Ishikawa (cell line): ENCODE measurements at regions not wholly inside any gene's neighbourhood (a gene's known extent, or its start where the extent isn't known, plus 50 kb on each side); places are given as distances from the start of the nearest gene placed in this dataset.

Source experiments
- CEBPB ChIP-seq: IDR thresholded peaks from 2 replicates; pipeline ENCODE4 v1.6.1; 2012
- CREB1 ChIP-seq: IDR thresholded peaks from 2 replicates; pipeline ENCODE4 v1.6.1; 2012; ENCODE audit warnings: low read depth
- EGR1 ChIP-seq: IDR thresholded peaks from 2 replicates; pipeline ENCODE4 v1.6.1; 2012
- EP300 ChIP-seq: IDR thresholded peaks from 2 replicates; pipeline ENCODE4 v1.6.1; 2012; ENCODE audit warnings: borderline replicate concordance
- FOXM1 ChIP-seq: IDR thresholded peaks from 2 replicates; pipeline ENCODE4 v1.6.1; 2012; ENCODE audit warnings: low read depth, borderline replicate concordance
- NFIC ChIP-seq: IDR thresholded peaks from 2 replicates; pipeline ENCODE4 v1.6.1; 2012
- RAD21 ChIP-seq: IDR thresholded peaks from 2 replicates; pipeline ENCODE4 v1.6.1; 2012; ENCODE audit warnings: low read depth
- TAF1 ChIP-seq: IDR thresholded peaks from 2 replicates; pipeline ENCODE4 v1.6.1; 2012; ENCODE audit warnings: low read depth, mild to moderate bottlenecking
- TCF12 ChIP-seq: IDR thresholded peaks from 2 replicates; pipeline ENCODE4 v1.6.1; 2012; ENCODE audit warnings: low read depth
- TEAD4 ChIP-seq: IDR thresholded peaks from 2 replicates; pipeline ENCODE4 v1.6.1; 2012
- YY1 ChIP-seq: IDR thresholded peaks from 2 replicates; pipeline ENCODE4 v1.6.1; 2012; ENCODE audit warnings: low read depth
- ZBTB7A ChIP-seq: IDR thresholded peaks from 2 replicates; pipeline ENCODE4 v1.6.1; 2012; ENCODE audit warnings: low read depth
- TF ChIP-seq, protein P1 (sequence below): IDR thresholded peaks from 2 replicates; pipeline ENCODE4 v1.6.1; 2012
- TF ChIP-seq, protein P2 (sequence below): IDR thresholded peaks from 2 replicates; pipeline ENCODE4 v1.6.1; 2012; ENCODE audit warnings: low read depth, mild to moderate bottlenecking
- TF ChIP-seq, protein P3 (sequence below): IDR thresholded peaks from 2 replicates; pipeline ENCODE4 v1.6.1; 2012

DNA sequence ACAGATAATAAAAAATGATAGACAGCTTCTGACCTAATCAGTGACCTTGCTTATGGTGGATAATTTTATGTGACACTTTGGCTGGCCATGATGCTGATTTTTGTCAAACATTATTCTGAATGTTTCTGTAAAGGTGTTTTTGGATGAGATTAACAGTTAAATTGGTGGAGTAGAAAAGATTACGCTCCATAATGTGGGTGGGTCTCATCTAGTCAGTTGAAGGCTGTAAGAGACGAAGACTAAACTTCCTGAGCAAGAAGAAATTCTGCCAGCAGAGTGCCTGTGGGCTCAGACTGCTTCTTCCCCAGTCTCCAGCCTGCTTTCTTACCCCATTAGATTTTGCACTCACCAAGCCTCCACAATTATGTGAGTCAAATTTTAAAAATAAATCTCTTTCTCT lies 214.9 kb upstream of the ITGA4 start:
- TF ChIP-seq TCF12: no peak
- no peak for TF ChIP-seq EGR1
- TF ChIP-seq NFIC: no peak
- TF ChIP-seq FOXM1: no peak
- no peak for TF ChIP-seq TAF1
- TF ChIP-seq, protein P1, sequence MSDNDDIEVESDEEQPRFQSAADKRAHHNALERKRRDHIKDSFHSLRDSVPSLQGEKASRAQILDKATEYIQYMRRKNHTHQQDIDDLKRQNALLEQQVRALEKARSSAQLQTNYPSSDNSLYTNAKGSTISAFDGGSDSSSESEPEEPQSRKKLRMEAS: no peak
- no peak for TF ChIP-seq CEBPB
- TF ChIP-seq, protein P2, sequence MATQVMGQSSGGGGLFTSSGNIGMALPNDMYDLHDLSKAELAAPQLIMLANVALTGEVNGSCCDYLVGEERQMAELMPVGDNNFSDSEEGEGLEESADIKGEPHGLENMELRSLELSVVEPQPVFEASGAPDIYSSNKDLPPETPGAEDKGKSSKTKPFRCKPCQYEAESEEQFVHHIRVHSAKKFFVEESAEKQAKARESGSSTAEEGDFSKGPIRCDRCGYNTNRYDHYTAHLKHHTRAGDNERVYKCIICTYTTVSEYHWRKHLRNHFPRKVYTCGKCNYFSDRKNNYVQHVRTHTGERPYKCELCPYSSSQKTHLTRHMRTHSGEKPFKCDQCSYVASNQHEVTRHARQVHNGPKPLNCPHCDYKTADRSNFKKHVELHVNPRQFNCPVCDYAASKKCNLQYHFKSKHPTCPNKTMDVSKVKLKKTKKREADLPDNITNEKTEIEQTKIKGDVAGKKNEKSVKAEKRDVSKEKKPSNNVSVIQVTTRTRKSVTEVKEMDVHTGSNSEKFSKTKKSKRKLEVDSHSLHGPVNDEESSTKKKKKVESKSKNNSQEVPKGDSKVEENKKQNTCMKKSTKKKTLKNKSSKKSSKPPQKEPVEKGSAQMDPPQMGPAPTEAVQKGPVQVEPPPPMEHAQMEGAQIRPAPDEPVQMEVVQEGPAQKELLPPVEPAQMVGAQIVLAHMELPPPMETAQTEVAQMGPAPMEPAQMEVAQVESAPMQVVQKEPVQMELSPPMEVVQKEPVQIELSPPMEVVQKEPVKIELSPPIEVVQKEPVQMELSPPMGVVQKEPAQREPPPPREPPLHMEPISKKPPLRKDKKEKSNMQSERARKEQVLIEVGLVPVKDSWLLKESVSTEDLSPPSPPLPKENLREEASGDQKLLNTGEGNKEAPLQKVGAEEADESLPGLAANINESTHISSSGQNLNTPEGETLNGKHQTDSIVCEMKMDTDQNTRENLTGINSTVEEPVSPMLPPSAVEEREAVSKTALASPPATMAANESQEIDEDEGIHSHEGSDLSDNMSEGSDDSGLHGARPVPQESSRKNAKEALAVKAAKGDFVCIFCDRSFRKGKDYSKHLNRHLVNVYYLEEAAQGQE: no peak
- no peak for TF ChIP-seq CREB1
- no peak for TF ChIP-seq EP300
- TF ChIP-seq, protein P3, sequence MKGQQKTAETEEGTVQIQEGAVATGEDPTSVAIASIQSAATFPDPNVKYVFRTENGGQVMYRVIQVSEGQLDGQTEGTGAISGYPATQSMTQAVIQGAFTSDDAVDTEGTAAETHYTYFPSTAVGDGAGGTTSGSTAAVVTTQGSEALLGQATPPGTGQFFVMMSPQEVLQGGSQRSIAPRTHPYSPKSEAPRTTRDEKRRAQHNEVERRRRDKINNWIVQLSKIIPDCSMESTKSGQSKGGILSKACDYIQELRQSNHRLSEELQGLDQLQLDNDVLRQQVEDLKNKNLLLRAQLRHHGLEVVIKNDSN: no peak
- no peak for TF ChIP-seq ZBTB7A
- no peak for TF ChIP-seq YY1
- no peak for TF ChIP-seq RAD21

DNA sequence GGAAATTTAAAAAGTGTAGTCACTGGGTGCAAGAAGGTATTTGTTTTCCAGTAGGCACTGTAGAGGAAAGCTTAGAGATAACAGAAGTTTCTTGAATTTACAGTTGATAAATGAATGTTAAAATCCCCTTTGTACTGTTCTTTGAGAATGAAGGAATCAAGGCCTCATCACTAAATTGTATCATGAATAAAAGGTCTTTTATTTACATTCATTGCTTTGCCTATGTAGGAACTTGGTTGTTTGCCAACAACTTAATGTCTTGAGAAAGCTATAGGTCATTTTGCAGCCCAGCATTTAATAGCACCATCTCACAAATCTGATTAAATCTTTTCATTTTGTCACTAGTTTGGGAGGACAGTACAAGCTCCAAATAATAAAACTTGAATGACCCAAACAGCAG lies 213.9 kb upstream of the ITGA4 start:
- TF ChIP-seq, protein P2: no peak
- TF ChIP-seq CREB1 (no peak), CEBPB (no peak), EGR1 (no peak), TAF1 (no peak), ZBTB7A (no peak), TEAD4 (no peak), NFIC (no peak), RAD21 (no peak), TCF12 (no peak), FOXM1 (no peak), YY1 (no peak), EP300 (no peak)
- TF ChIP-seq, protein P1: no peak
- TF ChIP-seq, protein P3: no peak

DNA sequence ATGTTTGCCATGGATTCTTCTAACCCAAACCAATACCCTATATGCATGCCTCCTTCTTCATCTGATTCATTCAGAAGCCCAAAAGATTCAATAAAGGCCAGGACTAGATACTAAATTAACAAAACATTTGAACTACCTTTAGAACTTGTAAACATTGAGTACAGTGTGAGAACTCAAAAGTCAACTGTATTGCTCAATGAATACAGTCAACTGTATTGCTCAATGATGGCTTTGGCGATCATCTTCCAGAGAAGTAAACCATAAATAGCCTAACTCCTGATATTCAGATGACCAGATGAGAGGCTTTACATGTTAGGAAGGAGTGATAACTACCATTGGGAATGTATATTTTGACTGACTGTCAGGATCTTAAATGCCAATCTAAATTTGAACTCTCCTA lies 206.5 kb upstream of the ITGA4 start:
- no peak for TF ChIP-seq CEBPB
- TF ChIP-seq, protein P3: no peak
- TF ChIP-seq CREB1: no peak
- no peak for TF ChIP-seq EP300
- TF ChIP-seq TAF1: no peak
- no peak for TF ChIP-seq NFIC
- TF ChIP-seq, protein P1: no peak
- TF ChIP-seq FOXM1: no peak
- no peak for TF ChIP-seq EGR1
- TF ChIP-seq TEAD4: no peak
- TF ChIP-seq YY1: no peak
- TF ChIP-seq RAD21: no peak
- no peak for TF ChIP-seq TCF12
- no peak for TF ChIP-seq ZBTB7A
- TF ChIP-seq, protein P2: no peak

DNA sequence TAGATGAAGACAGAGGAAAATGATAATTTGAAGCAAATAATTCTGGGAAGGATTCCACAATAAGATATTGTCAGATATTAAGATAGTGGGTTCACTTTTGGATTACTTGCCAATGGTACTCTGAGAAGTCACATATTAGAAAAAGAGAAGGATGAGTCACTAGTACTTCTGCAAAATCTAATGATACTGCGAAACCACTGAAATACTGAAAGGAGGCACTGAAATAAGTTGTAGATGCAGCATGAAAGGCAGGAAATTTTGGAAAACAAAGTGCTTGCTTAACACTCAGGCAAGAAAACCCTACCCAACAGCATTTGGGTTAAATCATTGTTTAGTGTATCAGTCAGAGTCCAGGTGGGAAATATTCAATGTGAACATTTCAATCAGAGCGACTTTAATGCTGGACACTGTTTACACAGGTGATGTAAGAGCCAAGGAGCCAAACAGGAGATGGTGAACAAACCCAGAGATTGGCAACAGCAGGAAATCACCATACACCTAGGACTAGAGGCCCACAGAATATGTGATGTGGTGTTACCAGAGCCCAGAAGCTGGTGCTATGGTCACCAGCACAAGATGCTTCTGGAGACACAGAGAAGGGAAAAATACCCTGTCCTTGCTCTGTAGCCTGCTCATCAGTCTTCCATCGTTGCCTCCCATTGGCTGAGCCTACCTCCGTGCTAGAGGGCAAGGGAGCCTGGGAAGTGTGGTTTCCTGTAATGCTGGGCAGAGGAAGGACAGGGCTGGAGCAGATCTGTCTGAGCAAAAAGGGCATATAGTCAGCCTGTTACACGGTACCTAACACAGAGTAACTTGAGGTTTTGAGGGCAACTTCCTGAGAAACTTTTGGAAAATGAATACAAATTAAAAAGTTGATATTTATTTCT lies 204.7 kb upstream of the ITGA4 start:
- no peak for TF ChIP-seq TAF1
- TF ChIP-seq CEBPB: no peak
- TF ChIP-seq NFIC: no peak
- no peak for TF ChIP-seq CREB1
- TF ChIP-seq RAD21: no peak
- TF ChIP-seq EP300: no peak
- TF ChIP-seq TEAD4: no peak
- TF ChIP-seq, protein P1: no peak
- TF ChIP-seq FOXM1: no peak
- TF ChIP-seq EGR1: no peak
- TF ChIP-seq TCF12: no peak
- TF ChIP-seq, protein P2: no peak
- no peak for TF ChIP-seq YY1
- TF ChIP-seq, protein P3: no peak
- TF ChIP-seq ZBTB7A: no peak
